Activated effector memory CD4-positive, alpha-beta T cell treated with Interleukin-2 at 50 U/mL for 16 hours (primary cell): ENCODE measurements at regions not wholly inside any gene's neighbourhood (a gene's known extent, or its start where the extent isn't known, plus 50 kb on each side); places are given as distances from the start of the nearest gene placed in this dataset.
"Not testable (repeated sequence)": the region's sequence is repeated elsewhere in the genome, so short reads cannot be mapped to it uniquely, and the experiment has no call there.

ENCODE experiments used
- DNase-seq: peaks from one replicate; pipeline ENCODE4 v3.0.0-alpha.2; 2020

DNA sequence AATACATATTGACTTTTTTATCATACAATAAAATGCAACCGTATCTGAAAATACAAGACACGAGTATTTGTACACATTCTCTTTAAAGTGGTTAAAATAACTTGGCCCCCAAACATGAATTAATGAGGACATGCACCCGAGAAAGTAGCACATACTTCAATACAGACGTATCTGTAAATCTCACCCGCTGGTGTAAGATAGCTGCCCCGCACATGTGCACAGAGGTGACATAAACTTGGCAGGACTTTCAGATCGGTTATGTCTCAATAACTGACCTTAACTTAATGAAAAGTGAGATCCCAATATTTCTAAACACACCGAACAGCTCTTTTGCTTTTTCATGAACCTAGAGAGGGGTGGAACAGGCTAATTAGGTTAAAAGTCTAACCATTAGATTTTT, 91.5 kb upstream of the RPS6KA2 start:
- no peak for DNase-seq

GRCh38 chr6:166716910-166717617, 90.0 kb upstream of the RPS6KA2 start:
- DNase-seq: no peak

DNA sequence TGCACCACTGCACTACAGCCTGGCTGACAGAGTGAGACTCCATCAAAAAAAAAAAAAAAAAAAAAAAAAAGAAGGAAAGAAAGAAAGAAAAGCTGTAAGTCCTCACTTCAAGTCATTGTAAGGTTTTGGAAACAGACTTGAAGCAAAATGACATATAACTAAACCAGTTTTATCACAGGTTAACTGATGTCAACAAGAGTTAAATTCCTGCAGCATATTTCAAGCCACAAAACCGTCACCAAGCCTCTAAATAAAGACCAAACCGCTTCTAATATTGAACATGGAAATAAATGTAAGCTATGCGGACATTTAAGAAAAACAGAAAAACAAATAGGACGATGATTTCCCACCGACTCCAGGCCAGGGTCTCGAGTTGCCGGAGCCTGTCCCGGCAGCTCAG, 88.9 kb upstream of the RPS6KA2 start:
- no peak for DNase-seq

DNA sequence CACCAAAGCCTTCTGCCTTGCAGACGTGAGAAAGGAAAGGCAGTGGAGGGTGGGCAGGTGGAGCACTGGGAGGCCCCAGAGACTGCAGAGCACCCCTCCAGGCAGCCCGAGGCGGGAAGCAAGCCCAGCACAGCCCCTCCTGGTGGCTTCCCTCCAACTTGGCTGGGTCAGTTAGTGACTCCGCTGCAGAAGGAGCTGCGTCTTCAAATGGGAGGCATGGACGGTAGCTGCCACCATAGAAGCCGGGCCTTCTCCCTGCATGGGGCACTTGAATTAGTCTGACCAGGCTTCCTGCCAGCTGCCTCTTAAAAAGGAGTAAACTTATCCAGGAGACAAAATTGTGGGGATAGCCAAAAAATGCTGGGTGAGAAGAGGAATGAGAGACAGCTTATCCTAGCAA, 88.0 kb upstream of the RPS6KA2 start:
- no peak for DNase-seq

DNA sequence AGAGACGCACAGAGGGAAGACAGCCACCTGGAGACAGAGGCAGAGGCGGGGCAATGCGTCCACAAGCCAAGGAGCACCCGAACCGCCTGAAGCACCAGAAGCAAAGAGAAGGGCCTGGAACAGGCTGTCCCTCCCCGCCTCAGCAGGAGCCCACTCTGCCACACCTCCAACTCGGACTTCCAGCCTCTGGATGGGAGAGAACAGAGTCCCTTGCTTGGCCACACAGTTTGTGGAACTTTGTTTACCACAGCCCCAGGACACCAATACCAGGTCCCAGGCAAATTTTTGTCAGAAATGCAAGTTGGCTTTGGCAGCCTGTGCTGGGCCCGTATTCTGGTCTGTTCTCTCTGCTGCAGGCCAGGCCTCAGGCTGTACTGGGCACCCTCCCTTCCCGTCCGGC, 87.5 kb upstream of the RPS6KA2 start:
- DNase-seq: no peak

DNA sequence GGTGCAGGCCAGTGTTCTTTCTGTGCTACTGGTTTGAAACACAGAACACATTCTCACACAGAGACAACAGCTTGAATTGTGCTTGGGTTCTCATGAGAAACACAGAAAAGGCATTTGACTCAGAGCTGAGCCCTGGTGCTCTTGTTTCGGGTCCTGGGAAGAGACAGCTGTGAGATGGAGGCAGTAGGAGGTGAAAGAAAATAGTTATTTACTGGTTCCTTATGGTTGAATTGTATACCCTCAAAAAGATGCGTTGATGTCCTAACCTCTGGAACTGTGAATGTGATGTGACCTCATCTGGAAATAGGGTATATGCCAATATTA, 87.1 kb upstream of the RPS6KA2 start:
- DNase-seq: no peak

- DNase-seq: no peak
These were observed 86.6 kb upstream of the RPS6KA2 start for GRCh38 chr6:166713434-166714186.

DNA sequence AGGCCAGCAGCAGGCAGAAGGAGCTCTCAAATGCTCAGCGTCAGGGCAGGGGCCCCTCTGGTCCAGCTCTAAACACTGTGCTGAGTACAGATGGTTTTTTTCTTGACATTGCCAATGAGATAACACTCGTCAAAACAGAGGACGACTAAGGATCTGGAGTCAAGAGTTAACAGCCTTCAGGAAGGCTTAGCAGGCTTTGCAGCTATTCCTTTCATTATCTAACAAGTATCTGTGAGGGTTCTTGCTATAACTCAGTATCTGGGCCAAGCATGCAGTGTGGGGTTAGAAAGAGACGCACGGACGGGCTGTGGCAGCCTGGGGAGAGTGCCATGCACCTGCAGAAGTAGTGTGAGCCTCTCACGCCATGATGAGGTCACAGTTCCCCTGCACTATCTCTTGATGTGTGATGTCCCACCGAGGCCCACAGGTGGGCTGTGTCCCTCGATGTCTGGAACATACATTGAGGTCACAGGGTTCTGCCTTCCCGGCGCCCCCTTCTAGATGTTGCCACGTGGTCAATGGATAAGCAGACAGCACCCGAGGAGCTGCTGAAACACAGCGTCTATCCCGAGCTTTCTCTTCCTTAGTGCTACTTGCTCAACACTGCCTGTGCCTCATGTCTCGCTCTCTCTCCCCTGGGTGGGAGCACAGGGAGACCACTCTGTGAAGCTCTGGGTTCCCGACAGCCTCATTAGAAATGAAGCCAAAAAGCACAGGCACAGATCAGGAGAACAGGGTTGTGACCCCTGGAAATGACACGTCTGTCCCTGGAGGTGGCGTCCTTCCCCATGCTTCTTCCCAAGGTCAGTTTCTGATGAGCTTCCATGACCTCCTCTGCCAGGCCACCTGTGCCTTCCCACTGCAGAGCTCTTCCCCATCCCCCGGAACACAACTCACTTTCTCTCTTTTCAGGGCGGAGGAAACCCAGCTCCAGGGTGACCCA, 85.5 kb upstream of the RPS6KA2 start:
- no peak for DNase-seq

DNA sequence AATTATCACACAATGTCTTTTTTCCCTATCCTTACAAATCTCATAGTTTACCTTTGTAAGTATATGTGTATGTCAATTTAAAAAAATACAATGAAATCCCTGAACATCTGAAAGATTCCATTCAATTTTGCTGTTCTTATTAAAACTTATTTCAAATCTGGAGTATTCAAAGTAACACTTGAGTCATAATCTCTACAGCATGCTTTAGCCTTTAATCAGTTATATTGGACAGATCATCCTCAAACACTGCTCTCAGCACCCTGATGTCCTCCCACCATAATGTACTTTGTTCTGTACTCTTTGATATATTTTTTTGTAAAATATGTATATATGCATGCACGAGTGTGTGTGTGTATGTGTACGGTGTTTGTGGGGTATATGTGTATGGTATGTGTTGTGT, 83.0 kb upstream of the RPS6KA2 start:
- no peak for DNase-seq

- no peak for DNase-seq
These were observed 81.4 kb upstream of the RPS6KA2 start for GRCh38 chr6:166708460-166708859.

- DNase-seq: no peak
These were observed 80.0 kb upstream of the RPS6KA2 start for GRCh38 chr6:166707045-166707444.

DNA sequence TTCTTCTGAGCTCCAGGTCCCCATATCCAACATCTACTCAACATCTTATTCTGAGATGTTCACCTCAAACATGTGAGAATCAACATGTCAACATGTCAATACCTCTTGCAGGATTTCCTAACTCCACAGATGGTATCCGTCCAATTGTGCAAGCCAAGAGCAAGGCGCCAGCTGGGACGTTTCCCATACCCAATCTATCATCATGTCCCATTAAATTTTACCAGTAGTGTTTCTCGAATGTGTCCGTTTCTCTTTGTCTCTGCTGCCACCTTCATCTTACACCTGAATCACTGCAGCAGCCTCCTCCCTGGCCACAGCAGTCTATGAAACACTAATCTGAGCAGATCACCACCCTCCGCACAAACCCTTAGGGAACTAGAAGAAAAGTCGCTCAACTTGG, 78.0 kb upstream of the RPS6KA2 start:
- no peak for DNase-seq

DNA sequence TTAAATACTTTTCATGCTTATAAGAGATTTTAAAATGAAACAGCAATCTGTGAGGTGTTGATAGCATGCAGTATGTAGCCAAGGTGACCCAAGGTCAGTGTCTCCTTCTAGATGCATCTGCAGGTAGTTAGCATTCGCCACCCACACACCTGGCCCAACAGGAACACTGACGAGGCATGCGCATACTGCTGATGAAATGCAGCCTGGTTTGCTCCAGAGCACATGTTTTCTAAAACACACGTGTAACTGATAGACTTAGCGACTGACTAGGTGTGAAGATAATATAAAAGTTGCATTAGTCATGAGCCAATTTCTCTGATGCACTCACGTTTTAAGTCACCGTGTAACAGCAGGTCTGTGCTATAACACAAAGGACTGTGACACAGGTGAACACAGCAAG, 77.1 kb upstream of the RPS6KA2 start:
- DNase-seq: no peak

GRCh38 chr6:166703149-166703710, 76.2 kb upstream of the RPS6KA2 start:
- no peak for DNase-seq

DNA sequence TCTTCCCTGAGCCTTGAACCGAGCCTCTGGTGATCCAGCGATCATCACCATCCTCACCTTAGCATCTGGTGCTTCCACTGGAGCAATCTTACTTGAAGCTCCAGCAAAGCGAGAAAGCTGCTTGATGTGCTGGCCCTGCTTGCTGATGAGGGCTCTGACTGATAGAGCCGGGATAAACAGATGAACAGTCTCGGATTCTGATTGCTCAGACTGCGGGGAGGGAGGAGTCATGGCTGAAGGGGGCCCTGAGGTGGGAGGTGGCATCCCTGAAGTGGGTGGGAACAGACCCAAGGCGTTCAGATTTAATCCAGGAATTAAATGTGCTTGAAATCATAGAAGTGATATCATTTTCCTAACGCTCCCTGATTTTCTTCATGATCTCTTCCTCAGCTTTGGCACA, 74.4 kb upstream of the RPS6KA2 start:
- not testable (repeated sequence) for DNase-seq

DNA sequence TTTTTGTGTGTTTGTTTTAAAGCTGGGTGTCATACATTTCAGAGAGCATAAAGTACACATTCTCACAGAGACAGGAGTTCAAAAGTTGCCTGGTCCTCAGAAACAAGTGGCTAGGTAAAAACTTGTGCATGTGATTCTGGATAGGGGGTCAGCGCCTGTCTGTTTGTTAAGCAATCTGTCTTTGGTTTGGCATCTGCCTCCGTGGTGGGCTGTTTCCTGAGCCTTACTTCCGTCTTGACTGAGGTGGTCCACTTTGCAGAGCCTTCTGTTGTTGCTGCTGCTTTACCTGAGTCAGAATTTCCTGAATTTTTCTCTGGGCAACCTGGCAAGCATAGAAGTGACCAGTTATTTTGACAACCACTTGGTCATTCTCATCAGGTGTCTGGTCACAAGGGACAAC, 73.8 kb upstream of the RPS6KA2 start:
- not testable (repeated sequence) for DNase-seq

DNA sequence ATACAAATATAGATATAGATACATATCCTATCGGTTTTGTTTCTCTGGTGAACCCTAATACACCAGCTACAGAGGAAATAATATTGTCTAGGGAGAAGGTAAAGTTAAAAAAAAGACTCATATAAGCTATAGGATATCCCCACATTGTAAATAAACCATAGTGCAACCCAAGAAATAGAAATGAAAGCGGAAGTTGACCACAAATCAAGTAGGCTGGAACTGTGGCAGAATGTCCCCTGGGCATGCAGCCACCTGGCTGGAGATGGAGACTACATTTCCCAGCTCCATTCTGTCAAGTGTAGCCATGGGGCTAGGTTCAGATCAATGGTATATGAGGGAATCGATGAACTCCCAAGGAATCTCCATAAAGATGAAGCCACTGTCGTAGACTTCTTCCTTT, 70.1 kb upstream of the RPS6KA2 start:
- DNase-seq: no peak

- DNase-seq: no peak
These were observed 66.8 kb upstream of the RPS6KA2 start for GRCh38 chr6:166693880-166694279.

DNA sequence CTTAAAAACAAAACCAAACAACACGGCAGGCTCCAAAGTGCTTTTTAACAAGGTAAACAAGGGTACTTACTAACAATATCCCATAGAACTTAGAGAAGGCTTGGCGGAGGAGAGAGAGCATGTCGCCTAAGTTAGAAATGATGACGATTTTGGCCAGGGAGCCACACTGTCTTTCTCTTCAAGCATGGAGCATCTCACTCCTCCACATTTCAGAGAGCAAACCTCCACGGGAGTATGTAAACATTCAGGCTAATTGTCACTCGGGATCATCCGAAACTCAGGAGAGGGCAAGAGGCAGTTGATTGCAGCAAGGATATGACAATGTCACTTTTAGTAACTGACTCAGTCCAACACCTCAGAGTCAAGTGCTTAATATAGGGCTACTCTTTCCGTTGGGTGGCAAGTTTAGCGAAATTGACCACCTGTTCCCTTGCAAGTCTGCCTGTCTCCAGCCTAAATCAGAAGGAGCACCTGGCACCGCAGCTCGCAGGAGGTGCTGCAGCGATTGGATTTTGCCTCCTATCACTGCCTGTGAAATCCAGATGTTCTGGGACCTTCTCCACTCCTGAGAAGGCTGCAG, 65.8 kb upstream of the RPS6KA2 start:
- DNase-seq: no peak

GRCh38 chr6:166691746-166692145, 64.7 kb upstream of the RPS6KA2 start:
- DNase-seq: no peak

DNA sequence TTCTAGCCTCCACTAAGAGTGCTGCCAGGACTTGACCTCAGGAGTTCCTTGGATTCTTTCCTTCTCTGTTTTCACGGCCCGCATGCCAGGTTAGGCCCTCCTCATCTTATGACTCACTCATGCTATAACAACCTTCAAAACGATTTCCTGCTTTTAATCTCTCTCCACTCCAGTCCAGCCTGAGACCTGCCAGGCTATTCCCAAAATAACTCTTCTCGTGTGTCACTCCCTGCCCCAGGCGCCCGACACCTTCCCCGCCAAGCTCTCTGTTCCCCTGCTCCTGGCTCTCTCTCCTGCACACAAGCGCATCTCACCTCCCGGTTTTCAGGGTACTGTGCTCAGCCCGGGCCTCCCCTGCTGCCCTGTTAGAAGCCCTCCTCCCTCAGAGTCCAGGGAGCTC, 64.1 kb upstream of the RPS6KA2 start:
- DNase-seq: no peak

DNA sequence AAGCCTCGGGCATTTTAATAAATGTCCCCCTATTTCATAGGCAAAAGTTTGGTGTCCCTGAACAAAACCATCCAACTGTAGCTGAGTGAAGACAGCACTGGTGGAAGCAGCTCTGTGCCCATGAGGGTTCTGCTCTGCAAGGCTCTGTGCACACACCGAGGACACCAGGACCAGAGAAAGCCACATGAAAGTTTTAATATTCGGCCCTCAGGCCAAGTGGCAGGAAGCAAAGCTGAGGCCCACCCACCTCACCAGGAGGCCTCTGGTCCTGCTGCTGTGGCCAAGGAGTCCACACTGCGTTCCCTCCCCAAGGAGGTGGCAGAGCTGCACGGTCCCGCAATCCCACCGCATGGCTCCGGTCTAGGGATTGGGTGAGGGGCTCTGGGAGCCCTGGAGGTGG, 62.6 kb upstream of the RPS6KA2 start:
- DNase-seq: no peak

- DNase-seq: no peak
These were observed 61.9 kb upstream of the RPS6KA2 start for GRCh38 chr6:166688901-166689300.
